ENCODE measurements at regions not wholly inside any gene's neighbourhood (a gene's known extent, or its start where the extent isn't known, plus 50 kb on each side); places are given as distances from the start of the nearest gene placed in this dataset.

DNA sequence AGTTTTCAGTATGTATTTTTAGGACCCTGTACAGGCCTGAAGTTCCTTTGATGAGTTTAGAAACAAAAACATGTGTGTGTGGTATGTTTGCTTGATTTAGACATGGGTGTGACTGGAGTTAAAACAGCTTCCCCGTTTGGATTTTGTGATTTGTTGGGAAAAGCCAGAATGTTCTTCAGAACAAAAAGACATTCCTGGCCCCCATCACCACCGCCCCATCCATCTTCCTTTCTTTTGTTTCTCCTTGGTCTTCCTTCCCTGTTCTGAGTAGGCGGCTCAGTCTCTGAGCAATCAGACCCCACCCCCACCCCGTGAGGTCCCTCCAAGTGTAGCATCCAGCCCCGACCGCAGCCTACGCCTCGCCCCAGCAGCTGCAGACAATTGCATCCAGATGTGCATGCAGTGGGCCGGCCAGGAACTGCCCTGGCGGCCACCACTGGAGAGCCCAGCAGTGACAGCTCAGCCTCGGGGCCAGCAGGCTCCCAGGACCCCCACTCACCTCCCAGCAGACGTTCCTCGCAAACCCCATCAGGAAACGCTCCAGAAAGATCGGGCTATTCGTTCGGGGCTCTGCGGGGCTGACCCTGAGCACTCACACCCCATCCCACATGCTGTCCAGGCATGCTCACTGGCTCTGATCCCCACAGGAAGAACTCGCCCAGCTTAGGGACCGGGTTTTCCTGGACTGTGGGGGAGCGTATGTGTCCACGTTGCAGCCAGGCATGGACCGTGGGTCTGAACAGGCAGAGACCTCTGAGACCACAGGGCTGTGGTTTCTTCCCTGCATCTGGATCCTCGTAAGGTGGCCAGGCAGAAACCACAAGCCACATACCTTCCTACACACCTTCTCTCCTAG lies 99.8 kb upstream of the CDH5 start:
- DNase-seq (ENCODE audit: low read depth in 3 of 3, low spot score in 1 of 3), result no peak

DNA sequence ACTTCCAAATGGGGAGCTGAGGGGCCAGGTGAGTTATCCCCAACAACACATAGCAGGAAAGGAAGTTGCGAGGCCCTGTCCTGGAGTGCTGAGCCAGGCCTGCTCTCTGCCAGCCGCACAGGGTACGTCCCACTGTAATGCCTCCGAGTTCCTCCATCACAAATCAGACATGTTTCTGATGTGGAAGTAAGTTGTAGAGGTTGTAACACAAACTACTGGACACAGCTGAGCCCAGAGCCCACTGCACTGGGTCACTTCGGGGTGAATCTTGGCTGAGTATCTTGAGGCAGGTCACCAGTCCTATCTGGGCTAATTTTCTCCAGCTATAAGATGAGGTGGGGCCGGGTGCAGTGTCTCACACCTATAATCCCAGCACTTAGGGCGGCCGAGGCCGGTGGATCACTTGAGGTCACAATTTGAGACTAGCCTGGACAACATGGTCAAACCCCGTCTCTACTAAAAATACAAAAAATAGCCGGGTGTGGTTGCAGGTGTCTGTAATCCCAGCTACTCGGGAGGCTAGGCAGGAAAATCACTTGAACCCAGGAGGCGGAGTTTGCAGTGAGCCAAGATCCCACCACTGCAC lies 100.8 kb upstream of the CDH5 start:
- no peak for DNase-seq (ENCODE audit: low read depth in 3 of 3, low spot score in 1 of 3)

DNA sequence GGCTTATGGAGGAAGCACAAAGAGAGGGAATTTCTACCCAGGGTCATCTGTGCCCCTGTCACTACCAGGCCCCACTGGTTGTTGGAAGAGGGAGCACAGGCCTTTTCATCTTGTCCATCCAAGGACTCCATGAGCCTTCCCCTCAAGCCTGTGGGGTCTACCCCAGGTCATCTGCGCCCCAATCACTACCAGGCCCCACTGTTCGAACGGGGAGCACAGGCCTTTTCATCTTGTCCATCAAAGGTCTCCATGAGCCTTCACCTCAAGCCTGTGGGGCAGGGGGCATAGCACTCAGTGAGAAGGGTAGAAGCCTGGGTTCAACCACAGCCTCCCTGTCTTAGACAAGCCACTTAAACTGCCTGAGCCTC lies 101.5 kb upstream of the CDH5 start:
- no peak for DNase-seq (ENCODE audit: low read depth in 3 of 3, low spot score in 1 of 3)

DNA sequence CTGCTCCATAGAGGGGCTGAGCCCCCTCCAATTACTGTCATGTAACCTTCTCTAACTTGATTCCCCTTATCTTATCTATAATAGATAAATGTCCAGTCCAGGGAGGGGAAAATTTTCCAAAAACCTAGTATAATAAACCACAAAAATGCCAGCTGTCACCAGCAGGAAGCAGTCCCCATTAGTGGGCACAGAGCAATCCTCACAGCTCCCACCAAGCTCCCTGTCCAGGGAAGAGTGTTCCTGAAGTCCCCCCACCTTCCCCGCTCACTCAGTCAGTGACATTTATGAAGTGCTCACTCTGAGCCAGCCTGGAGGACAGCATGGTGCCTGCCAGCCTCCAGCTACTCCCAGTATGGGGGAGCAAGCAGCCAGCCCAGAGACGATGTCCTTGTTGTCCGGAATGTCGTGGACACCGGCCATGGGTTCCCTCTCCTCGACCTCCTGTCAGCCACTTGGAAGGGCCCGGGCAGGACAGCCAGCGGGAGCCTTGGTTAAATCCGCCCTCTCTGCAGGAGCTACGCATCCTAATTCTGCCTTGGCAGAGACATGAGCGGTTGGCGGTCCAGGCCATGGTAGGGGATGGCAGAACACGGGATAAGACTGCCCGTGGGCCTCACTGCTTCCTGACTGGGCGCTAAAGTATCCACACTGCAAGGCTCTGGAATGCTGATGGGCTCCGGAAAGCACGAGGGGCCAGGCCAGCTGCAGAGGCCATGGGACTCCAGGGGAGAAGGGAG lies 102.0 kb upstream of the CDH5 start:
- no peak for DNase-seq (ENCODE audit: low read depth in 3 of 3, low spot score in 1 of 3)

DNA sequence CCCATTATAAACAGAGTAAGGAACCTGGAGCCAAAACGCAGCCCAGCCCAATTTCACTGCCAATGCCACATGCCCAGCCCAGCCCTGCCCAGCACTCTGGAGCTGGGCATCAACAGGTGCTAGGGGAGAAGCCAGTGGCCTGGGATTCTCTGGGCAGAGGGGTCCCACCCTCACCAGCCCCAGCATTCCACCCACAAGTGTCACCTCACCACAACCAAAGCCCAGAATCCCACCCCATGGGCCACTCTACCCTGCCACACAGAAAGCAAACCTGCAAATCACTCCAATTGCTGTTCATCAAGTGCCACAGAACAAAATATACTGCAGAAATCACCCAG lies 102.5 kb upstream of the CDH5 start:
- no peak for DNase-seq (ENCODE audit: low read depth in 3 of 3, low spot score in 1 of 3)

DNA sequence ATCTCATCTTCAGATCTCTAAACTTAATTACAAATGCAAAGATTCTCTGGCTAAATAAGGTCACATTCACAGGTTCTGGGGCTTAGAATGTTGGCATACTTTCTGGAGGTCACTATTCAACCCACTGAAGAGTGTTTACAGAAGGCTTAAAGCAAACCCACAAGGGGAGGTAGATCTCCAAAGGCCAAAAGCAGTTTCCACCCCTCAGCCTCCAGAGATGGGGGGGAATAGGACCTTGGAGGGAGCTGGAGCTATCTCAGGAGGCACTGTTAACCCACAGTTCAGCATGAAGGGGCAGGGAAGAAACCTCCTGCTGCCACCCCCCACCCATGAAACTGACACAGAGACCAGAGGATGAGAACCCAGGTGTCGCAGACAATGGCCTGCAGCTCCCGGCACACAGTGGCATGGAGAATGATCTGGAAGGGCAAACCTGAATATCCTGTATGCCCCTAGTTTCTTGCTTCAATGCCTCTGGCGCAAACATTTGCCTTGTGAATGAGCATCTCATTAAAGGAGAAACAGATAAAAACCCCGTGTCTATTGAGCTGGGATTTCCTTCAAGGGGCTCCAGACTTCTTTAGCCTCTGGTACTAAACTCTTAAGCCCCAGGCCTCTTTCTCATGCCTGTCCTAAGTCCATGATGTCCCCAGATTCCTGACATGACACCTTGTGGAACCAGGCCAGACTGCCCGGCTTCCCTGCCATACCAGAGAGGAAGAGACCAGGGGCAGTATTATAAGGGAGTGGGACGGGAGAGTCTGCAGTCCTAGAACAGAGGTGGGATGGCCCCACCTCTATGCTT lies 103.1 kb upstream of the CDH5 start:
- no peak for DNase-seq (ENCODE audit: low read depth in 3 of 3, low spot score in 1 of 3)

DNA sequence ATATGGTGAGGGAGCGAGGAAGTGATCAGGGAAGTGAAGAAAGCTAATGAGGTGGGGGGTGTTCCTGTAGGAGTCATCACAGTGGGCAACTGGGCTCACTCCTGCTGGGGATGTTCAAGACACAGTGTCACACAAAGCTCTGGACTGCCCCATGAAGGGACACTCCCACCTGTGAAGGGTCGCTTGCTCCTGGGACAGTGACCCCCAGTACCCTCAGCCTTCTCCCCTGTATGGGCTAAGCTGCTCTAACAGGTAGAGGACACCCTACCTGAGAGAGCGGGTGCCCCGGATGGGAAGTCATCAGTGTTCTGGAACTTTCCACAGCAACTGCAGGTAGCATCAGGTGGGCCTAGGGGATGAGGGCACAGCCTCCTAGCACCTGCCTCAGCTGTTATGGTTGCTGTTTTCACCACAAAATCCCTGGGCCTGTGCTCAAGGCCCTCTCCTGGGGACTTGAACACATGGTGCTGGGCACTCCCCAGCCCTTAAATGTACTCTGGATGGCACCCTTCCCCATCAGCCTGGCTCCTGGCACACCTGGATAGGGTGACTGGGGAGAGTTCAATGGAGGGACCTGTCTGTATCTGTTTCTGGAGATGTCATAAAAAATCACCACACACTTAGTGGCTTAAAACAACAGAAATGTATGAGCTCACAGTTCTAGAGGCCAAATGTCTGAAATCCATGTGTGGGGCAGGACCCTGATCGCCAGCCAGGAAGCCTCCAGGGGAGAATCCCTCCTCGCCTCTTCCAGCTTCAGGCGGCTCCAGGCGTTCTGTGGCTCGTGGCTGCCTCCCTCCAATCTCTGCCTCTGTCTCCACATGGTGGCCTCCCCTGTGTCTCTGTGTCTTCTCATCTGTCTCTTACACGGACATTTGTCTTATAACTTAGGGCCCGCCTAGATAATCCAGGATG lies 104.0 kb upstream of the CDH5 start:
- DNase-seq (ENCODE audit: low read depth in 3 of 3, low spot score in 1 of 3), result no peak

DNA sequence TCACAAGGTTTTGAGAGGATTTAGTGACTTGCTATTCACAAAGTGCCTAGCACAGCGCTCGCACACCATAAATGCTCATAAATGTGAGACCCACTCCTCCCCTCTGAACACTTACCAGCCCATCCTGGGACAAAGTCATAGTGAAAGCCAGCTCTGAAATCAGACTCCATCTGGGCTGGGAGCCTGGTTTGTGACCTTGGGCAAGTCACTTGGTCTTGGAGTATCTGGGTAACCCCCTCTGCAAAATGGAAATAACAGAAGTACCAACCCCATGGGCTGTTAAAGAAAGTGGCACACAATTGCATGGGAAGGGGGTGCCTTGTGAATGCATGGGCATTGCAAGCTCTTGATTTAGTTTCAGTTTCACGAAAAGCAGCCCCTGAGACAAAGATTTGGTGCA lies 104.7 kb upstream of the CDH5 start:
- DNase-seq (ENCODE audit: low read depth in 3 of 3, low spot score in 1 of 3), result no peak

DNA sequence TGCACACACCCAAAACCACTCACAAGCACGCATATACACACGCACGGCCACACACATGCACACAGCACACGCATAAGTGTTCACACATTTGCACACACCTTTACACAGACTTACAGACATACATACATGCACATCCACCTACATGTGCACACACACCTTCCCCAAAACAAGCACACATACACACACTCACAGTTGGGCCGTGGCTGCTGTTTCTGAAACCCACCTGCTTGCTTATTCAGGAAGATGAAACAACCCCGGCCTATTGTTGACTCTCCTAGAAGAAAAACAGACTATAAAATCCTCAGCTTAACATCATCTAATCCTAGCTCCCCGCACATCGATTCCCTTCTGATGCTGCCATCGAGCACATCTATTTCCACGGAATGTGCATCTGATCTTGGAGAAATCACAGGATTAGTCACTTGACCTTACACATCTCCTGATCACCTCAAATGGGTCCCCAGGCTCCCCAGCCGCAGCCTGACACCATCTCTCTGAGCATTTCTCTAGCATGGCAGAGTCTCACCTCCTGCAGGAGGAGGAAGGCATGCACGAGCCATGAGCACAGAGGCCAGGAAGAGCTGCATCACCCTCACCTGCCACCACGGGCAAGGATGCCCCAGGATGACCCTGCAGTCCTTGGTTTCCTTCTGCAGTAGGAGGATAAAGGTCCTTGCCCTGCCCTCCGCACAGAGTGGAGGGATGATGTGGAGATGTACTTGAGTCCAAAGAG lies 105.8 kb upstream of the CDH5 start:
- DNase-seq (ENCODE audit: low read depth in 3 of 3, low spot score in 1 of 3), result no peak

DNA sequence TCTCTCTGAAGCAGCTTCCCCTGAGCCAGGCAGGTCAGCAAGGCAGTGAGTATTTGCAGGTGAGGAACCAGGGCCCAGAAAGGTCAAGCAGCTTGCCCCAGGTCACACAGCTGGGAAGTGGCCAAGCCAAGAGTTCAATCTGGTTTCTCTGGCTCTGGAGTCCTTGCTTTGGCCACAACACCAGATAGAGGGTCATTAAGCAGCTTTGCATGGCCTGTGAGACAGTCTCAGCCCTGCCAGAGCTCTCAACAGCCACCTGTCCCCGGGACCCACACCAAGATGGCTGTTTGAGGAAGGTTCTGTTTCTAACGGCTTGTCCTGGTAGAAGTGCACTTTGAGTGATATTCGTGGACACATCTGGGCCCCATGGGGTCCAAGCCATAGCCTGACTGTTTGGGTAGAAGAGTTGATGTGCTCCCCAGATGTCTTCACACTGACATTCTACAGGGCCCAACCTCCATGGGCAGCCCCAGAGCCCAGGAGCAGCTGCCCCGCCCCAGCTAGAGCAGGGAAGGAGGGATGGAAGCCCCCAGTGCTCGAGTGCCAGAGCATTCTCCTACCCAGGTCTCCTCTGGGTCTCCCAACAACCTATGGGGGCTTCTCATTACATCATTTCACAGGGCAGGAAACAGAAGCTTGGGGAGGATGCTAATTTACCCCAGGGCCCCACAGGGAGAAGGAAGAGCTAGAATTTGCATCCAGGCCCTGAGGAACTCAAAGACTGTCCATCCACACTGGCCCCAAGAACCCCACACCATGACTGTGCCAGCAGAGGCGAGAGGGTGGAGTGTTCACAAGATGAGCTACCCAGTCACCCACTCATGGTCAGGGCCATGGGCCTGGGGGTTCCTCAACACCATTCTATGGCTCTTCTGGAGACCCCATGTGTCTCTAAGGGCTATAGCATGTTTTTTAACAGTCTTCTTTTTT lies 107.3 kb upstream of the CDH5 start:
- DNase-seq (ENCODE audit: low read depth in 3 of 3, low spot score in 1 of 3), result no peak

DNA sequence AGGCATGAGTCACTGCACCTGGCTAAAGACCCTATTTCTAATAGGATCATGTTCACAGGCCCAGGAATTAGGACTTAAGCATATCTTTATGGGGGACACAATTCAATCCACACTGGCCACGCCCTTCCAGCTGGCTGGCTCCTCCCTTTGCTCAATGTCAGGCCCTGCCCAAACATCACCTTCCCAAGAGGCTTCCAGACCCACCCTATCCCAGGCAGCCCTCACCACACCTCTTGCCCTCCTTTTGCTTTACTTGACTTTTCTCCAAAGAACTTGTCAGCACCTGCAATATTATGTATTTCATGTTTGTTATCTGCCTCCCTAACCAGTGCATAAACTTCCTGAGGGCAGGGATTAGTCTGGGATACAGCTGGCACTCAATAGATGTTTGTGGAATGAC lies 109.6 kb upstream of the CDH5 start:
- DNase-seq (ENCODE audit: low read depth in 3 of 3, low spot score in 1 of 3), result no peak

DNA sequence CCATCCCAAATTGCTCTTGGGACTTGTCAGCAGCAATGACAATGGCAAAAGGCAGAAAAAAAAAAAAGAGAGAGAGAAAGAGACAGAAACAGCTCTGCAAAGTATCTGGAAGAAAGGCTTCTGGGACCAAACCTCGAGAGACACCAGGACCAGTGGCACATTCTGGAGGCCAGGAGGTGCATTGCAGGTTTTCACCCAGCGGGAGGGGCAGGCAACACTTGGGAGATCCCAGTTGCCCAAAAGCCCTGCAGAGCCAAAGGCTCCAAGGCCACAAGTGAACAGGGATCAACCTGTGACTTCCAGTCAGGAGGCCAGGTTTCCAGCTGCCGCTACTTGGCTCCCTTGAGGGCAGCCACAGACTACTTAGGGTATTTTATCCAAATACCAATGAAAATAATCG lies 110.8 kb upstream of the CDH5 start:
- DNase-seq (ENCODE audit: low read depth in 3 of 3, low spot score in 1 of 3), result no peak

DNA sequence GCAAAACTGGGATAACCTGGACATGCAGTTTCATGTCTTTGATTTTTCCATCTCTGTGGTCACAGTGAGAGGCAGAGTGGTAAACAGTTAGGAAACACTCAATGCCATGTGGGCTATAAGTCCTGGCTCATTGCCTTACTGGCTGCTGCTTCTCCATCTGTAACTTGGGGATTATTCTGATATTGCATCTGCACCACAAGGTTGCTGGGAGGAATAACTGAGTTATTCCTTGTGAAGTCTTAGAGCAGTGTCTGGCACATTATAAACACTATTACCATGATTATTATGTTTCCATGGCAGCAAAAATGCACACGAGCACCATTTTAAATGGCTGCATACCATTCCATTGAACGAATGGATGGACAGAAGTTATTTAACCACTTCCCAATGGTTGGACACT lies 111.7 kb upstream of the CDH5 start:
- DNase-seq (ENCODE audit: low read depth in 3 of 3, low spot score in 1 of 3), result no peak

DNA sequence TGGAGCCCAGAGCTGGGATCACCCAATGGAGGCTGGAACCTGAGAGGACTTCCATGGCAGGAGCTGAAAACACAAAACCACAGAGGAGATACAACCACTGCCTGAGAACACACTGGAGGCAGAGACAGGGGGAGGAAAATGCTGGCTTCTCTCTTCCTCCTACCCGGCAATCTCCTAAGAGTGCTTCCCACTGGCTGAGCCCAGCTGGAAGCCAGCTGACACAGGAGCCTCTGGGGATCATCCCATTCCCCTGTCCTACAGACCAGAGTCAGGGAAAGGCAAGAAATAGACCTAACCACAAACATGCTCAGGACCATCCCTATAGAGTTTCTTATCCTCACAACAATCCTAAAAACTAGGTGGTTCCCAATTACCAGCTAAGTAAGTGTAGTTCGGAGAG lies 112.4 kb upstream of the CDH5 start:
- DNase-seq (ENCODE audit: low read depth in 3 of 3, low spot score in 1 of 3), result no peak

DNA sequence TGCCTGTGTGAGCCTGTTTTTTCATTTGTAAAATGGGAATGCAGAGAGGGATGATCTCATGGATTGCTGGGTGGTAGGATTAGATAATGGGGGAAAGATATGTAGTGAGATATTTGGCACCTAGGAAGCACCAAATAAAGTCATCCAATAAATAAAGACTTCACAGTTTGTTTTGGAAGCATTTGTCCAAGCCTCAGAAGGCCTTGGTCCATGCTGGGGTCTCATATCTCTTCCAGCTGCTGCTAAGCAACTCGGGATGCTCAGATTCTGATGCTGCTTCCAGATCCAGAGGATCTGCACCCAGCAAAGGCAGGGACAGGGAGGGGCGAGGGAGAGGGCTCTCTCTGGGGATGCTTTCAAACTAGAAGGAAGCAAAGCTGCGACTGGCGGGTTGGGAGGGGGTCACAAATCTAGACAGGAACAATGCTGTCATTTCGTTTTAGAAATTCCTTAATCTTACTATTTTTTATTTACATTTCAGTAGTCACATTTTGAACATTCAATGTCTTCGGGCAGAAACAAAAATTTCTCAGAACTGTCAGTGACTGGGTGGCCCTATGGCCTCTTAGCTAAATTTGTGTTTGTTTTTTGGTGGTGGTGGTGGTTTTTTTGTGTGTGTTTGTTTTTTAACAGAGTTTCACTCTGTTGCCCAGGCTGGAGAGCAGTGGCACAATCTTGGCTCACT lies 114.9 kb upstream of the CDH5 start:
- no peak for DNase-seq (ENCODE audit: low read depth in 3 of 3, low spot score in 1 of 3)

DNA sequence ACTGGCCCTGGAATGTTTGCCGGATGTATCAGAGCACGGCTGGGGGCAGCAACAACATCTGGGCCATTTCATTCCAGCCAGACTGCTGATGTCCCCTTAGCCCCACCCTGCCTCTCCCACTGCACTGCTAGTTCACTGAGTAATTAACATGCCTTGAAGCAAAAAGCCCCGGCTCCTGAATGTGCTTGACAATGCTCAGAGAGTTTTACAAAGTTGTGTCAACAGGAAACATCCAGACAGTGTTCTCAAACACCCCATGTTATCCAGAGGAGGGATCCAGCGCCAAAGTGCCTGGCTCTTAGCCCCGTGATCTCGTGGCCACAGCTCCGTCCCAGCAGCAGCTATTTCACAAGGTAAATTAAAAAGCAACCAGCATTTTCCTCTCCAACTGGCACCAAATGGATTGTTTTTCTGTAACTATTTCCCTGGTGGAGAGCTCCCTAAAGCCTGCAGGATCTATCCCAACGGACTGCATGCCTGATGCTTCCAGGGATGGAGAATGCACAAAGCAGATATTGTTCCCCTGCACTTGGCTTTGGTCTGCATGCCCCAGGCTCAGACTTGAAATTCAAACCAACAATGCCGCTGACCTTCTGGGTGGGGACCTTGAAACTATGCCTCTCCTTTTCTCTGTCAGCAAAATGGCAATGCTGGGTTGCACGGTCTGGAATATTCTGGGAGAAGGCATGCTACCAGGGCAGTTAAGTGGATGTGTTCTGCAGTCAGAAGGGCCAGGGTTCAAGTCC lies 115.6 kb upstream of the CDH5 start:
- no peak for DNase-seq (ENCODE audit: low read depth in 3 of 3, low spot score in 1 of 3)
